ENCODE measurements at regions not wholly inside any gene's neighbourhood (a gene's known extent, or its start where the extent isn't known, plus 50 kb on each side); places are given as distances from the start of the nearest gene placed in this dataset.

DNA sequence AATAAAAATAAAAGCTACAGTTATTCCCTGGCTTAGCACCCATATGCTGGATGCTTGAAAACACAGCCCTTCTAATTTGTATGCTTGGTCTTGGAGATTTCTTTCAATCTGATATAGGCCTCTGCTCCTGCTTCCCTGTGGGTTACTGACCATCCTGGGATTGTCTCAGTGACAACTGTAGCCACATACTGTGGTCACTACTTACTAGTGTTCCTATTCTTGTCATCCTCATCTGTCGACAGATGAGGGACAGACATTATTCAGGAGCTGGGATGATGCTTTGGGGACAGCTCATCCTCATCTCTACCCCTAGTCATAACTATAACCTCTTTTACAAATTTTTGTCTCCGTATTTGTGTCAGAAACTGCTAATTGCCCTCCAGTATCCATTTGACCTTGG is 388.9 kb upstream of the MAP3K7 start:
- CTCF ChIA-PET (ENCODE audit: partially characterized antibody) = interaction anchor here (0.9 kb wide), 1 partner anchor 46 kb away, joined by 3 read pairs; no protein-coding TSS in a partner anchor
- Histone ChIP-seq H3K4me1 (replicated peaks in 1 of 4; ENCODE audit: control insufficient read depth in 3 of 4, insufficient read depth in 4 of 4, low read length in 3 of 4) (no peaks in the 10 kb centered on the region), H3K27me3 (replicated peaks in 1 of 4; ENCODE audit: control insufficient read depth in 3 of 4, extremely low read depth in 1 of 4, insufficient read depth in 3 of 4, low read length in 3 of 4) (no peaks in the 10 kb centered on the region; a peak in 1 of 7 replicates), H3K36me3 (ENCODE audit: control insufficient read depth in 2 of 4, insufficient read depth in 4 of 4, low read length in 3 of 4) (no peaks in the 10 kb centered on the region), H2AFZ (ENCODE audit: low read length) (no peak overlapping the region), H3K56ac (replicated peaks; ENCODE audit: insufficient read length, low read depth, low read length) (no peak overlapping the region), H2BK15ac (ENCODE audit: low read length) (no peak overlapping the region), H4K91ac (replicated peaks; ENCODE audit: insufficient read length, low read length) (no peak overlapping the region), H3K18ac (ENCODE audit: extremely low read depth, low read length) (no peak overlapping the region), H2BK5ac (ENCODE audit: low read depth, low read length) (no peak overlapping the region), H3K23ac (ENCODE audit: insufficient read length) (no peak overlapping the region), H3K27ac (ENCODE audit: low read depth, low read length) (no peak overlapping the region), H2BK20ac (ENCODE audit: low read length) (no peak overlapping the region), H3K4me2 (ENCODE audit: insufficient read depth in 1 of 2, low read depth in 2 of 2, low read length in 2 of 2) (no peak overlapping the region), H3K4ac (replicated peaks; ENCODE audit: insufficient read length, low read depth, low read length) (no peak overlapping the region), H4K20me1 (replicated peaks in 1 of 2; ENCODE audit: control insufficient read depth in 1 of 2, insufficient read depth in 2 of 2, low read length in 2 of 2) (no peaks in the 10 kb centered on the region), H2BK12ac (ENCODE audit: low read depth, low read length) (no peak overlapping the region), H3K79me2 (ENCODE audit: control insufficient read depth in 1 of 2, insufficient read depth in 2 of 2, low read length in 2 of 2) (no peaks in the 10 kb centered on the region), H3K14ac (ENCODE audit: insufficient read length) (no peak overlapping the region), H2AK5ac (ENCODE audit: low read depth, low read length) (no peak overlapping the region), H4K8ac (ENCODE audit: extremely low read depth, insufficient read depth, low read length) (no peak overlapping the region), H3K9me3 (ENCODE audit: insufficient read depth in 2 of 2, low read depth in 1 of 2, low read length in 1 of 2) (no peaks in the 10 kb centered on the region), H3K9ac (replicated peaks in 1 of 4; ENCODE audit: extremely low read depth in 1 of 4, low read depth in 3 of 4, low read length in 3 of 4) (no peak overlapping the region), H2BK120ac (replicated peaks; ENCODE audit: low read depth, low read length) (no peak overlapping the region), H3K23me2 (ENCODE audit: low read depth, low read length) (peaks cover 2% of the 10 kb centered on the region; the same call in 1 of the 2 replicates), H3K4me3 (ENCODE audit: extremely low read depth in 1 of 4, insufficient read depth in 2 of 4, low read depth in 3 of 4, low read length in 4 of 4) (no peak overlapping the region), H3K79me1 (ENCODE audit: low read depth, low read length) (no peaks in the 10 kb centered on the region), H4K5ac (ENCODE audit: insufficient read length, low read depth, low read length) (no peak overlapping the region)
- WGBS, 2 experiments (ENCODE audit: extremely low coverage in 1 of 2, insufficient coverage in 1 of 2, insufficient read length in 1 of 2, insufficient replicate concordance in 2 of 2, low coverage in 1 of 2, low lambda C conversion rate in 2 of 2, missing lambda C conversion rate in 1 of 2) = 84% methylated on average over 2 of the region's 2 CpGs; no CpG with 5 or more reads in 1 of the 2 experiments
- no peak for DNase-seq (ENCODE audit: low read depth in 1 of 2, low spot score in 2 of 2)
- FAIRE-seq = no peak
- POLR2A ChIA-PET (ENCODE audit: partially characterized antibody) = no interaction called here
- TF ChIP-seq ZNF274 (IDR thresholded peaks at IDR 0.05; ENCODE audit: borderline replicate concordance, extremely low read depth, low read length) (no peak), GABPA (IDR thresholded peaks at IDR 0.05; ENCODE audit: borderline replicate concordance, insufficient read depth, low read length) (no peak), ASH2L (IDR thresholded peaks at IDR 0.05; ENCODE audit: low read length) (no peak), TBP (IDR thresholded peaks at IDR 0.05; ENCODE audit: low read depth, low read length) (no peak)

All from H1 (cell line).